ENCODE measurements at regions not wholly inside any gene's neighbourhood (a gene's known extent, or its start where the extent isn't known, plus 50 kb on each side); places are given as distances from the start of the nearest gene placed in this dataset.

DNA sequence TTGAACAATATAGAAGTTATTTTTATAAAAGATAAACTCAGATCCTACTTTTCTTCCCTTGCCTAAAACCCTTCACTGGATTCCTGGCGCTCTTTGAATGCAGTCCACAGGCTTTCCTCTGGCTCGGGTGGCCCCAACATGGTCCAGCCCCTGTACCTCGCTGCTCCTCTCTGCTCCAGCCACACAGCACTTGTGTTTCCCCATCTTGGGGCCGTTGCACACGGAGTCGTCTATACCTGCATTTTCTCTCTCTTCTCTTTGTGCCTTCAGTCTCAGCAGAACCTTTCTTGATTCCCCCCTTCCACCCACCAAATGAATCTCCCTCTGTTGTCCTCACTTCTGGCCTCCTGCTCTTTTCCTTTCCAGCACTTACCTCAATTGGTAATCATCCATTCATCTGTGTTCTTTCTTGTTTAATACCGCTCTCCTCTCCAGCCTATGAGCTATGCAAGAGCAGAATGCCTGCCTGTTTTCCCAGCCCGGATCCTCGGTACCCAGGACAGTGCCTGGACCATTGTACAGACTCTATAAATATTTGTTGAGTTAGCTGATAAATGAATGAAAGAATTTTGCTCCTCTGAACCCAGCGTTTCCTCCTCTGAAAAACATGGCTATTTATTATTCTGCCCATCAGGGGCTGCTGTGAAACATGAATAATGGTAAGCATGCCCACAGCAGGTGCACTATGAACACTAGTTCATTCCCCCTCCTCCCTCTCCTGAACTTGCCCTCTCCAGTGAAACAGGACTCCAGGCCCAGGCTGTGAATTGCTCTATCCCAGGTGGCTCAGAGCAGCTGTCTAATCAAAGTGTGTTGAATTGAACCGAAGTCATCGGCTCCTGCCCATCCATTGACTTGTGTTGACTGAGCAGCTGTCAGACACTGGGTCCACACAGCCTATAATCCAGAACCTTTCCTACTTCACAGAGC, 266.9 kb downstream of the PTPRU start:
- H3K27me3 ChIP-seq (ENCODE audit: insufficient read depth, low read length) = no peaks in the 10 kb centered on the region
- no peak overlapping the region for H3K27ac ChIP-seq (ENCODE audit: low read length)
- no peaks in the 10 kb centered on the region for H3K9me3 ChIP-seq (ENCODE audit: insufficient read depth, low read depth, low read length)
- H3K36me3 ChIP-seq (ENCODE audit: insufficient read depth, low read depth, low read length) = no peaks in the 10 kb centered on the region
- no peak overlapping the region for H3K4me3 ChIP-seq (ENCODE audit: low read length)
- H3K4me1 ChIP-seq (ENCODE audit: insufficient read depth, low read length) = peaks cover 36% of the 10 kb centered on the region
- peak overlapping the region; percentile 16; the same call in 1 of the 2 replicates for H3K9ac ChIP-seq (ENCODE audit: low read depth, low read length)

DNA sequence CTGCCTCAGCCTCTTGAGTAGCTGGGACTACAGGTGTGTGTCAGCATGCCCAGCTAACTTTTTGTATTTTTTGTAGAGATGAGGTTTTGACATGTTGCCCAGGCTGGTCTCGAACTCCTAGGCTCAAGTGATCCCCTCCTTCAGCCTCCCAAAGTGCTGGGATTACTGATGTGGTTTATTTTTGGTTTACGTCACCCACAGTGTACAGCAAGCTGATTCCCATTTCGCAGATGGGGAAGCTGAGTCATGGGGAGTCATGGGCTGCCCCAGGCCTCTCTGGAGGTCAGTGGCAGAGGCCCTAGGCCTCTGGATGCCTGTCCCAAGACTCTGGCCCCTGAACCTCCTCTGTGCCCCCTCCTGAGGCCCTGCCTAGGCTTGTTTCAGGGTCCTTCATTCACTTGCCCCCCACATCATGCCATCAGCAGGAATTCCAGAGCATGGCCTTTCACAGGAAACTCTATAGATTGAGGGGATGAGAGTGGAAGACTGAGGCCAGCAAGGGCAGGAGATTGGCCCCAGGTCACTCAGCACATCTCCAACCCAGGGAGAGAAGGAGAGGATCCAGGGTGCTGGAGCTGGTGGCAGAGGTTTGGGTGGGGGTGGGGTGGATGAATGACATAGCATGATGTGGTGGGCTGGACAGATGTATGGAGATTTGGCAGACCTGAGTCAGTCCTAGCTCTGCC, 266.0 kb downstream of the PTPRU start:
- H3K9me3 ChIP-seq (ENCODE audit: insufficient read depth, low read depth, low read length) = no peaks in the 10 kb centered on the region

DNA sequence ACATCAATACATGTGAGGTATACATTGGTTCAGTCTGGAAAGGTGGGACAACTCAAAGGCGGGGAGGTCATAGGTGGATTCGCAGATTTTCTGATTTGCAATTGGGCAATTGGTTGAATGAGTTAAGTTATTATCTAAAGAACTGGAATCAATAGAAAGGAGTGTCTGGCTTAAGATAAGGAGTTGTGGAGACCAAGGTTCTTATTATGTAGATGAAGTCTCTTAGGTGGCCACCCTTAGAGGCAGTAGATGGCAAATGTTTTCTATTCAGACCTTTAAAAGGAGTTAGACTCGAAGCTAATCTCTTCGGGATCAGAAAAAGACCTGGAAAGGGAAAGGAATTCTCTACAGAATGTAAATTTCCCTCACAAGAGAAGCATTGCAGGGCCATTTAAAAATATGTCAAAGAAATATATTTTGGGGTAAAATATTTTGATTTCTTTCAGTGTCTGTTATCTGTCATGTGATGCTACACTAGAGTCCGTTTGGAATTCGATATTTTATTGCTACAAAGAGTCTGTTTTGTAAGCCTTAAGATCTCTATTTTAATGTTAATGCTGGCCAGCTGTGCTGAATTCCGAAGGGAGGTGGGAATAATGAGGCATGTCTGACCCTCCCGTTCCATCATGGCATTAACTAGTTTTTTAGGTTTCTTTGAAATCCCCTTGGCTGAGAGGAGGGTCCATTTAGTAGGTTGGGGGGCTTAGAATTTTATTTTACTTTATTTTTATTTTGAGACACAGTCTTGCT, 265.1 kb downstream of the PTPRU start:
- peak overlapping the region; percentile 87 for H3K27ac ChIP-seq (ENCODE audit: low read length)
- peak overlapping the region; percentile 53 for H3K4me3 ChIP-seq (ENCODE audit: low read length)
- peak overlapping the region; percentile 30; the same call in 1 of the 2 replicates for H3K9ac ChIP-seq (ENCODE audit: low read depth, low read length)

More for the DNA sequence above, 266.0 kb downstream of the PTPRU start:
- Histone ChIP-seq H3K27me3 (ENCODE audit: insufficient read depth, low read length) (no peaks in the 10 kb centered on the region), H3K27ac (ENCODE audit: low read length) (no peak overlapping the region), H3K4me1 (ENCODE audit: insufficient read depth, low read length) (peaks cover 36% of the 10 kb centered on the region), H3K4me3 (ENCODE audit: low read length) (no peak overlapping the region), H3K9ac (ENCODE audit: low read depth, low read length) (no peak overlapping the region), H3K36me3 (ENCODE audit: insufficient read depth, low read depth, low read length) (no peaks in the 10 kb centered on the region)

DNA sequence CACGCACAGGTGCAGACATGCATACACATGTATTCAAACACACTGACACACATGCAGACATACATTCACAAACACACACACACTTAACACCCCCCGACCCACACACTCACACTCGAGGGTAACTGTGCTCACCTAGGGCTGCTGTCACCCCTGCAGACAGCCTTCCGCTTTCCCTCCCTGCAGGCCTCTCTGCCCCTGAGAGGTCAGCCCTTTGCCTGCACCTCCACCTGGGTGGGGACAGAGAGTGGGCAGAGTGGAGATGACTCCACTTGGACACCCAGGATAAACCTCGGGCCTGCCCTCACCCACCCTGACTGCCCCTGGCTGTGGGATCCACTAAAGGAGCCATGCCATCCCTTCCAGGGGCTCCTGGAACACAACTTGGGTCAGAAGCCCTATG, 264.3 kb downstream of the PTPRU start:
- Histone ChIP-seq H3K4me3 (ENCODE audit: low read length) (peak overlapping the region; percentile 53; the same call in 1 of the 2 replicates), H3K27ac (ENCODE audit: low read length) (peak overlapping the region; percentile 87), H3K4me1 (ENCODE audit: insufficient read depth, low read length) (peaks cover 36% of the 10 kb centered on the region), H3K36me3 (ENCODE audit: insufficient read depth, low read depth, low read length) (no peaks in the 10 kb centered on the region), H3K9ac (ENCODE audit: low read depth, low read length) (peak overlapping the region; percentile 30; the same call in 1 of the 2 replicates), H3K9me3 (ENCODE audit: insufficient read depth, low read depth, low read length) (no peaks in the 10 kb centered on the region), H3K27me3 (ENCODE audit: insufficient read depth, low read length) (no peaks in the 10 kb centered on the region)

More for the DNA sequence above, 265.1 kb downstream of the PTPRU start:
- no peaks in the 10 kb centered on the region for H3K36me3 ChIP-seq (ENCODE audit: insufficient read depth, low read depth, low read length)
- peaks cover 36% of the 10 kb centered on the region for H3K4me1 ChIP-seq (ENCODE audit: insufficient read depth, low read length)
- no peaks in the 10 kb centered on the region for H3K9me3 ChIP-seq (ENCODE audit: insufficient read depth, low read depth, low read length)
- H3K27me3 ChIP-seq (ENCODE audit: insufficient read depth, low read length) = no peaks in the 10 kb centered on the region

DNA sequence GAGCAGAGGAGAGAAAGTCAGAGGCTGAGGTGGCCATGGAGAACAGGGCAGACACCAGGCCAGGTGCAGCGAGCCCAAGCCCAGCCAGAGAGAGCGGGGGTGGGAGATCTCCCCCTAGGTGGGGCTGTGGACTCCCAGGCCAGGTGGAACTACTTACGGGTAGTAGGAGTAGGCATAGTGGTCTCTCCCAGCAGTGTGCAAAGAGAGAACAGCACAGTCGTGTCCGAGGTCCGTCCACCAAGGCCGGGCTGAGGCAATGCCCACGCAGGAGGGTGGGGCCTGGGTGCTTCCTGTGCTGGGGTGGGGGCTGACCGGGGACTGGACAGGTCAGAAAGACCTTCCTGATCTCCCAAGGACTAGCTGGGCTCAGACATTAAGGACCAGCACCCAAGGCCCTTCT, 263.7 kb downstream of the PTPRU start:
- Histone ChIP-seq H3K4me1 (ENCODE audit: insufficient read depth, low read length) (peaks cover 36% of the 10 kb centered on the region), H3K27ac (ENCODE audit: low read length) (peak overlapping the region; percentile 87), H3K9me3 (ENCODE audit: insufficient read depth, low read depth, low read length) (no peaks in the 10 kb centered on the region; the same call in 1 of the 2 replicates), H3K27me3 (ENCODE audit: insufficient read depth, low read length) (no peaks in the 10 kb centered on the region), H3K4me3 (ENCODE audit: low read length) (no peak overlapping the region), H3K9ac (ENCODE audit: low read depth, low read length) (no peak overlapping the region), H3K36me3 (ENCODE audit: insufficient read depth, low read depth, low read length) (no peaks in the 10 kb centered on the region)

DNA sequence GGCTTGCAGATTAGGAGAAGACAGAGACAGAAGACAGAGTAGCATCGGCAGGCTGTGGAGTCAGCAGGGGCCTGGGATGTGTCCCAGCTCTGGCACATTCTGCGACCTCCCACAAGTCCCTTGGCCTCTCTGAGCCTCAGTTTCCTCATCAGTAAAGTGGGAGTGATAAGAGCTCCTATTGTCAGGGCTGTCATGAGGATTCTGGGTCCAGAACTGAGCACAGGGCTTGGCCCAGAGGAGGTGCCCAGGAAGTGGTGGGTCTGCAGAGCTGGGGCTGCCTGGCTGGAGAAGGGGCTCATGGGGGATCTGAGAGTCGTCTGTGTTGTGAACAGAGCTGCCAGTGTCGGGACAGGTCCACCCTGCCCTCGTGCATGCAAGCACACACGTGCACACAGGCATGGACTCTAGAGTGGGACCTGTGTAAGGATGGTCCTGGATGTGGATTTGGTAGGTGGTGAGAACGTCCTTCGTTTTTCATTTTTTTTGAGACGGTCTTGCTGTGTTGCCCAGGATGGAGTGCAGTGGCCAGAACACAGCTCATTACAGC, 262.9 kb downstream of the PTPRU start:
- H3K9me3 ChIP-seq (ENCODE audit: insufficient read depth, low read depth, low read length) = no peaks in the 10 kb centered on the region; the same call in none of the 2 replicates
- H3K36me3 ChIP-seq (ENCODE audit: insufficient read depth, low read depth, low read length) = no peaks in the 10 kb centered on the region
- no peak overlapping the region for H3K4me3 ChIP-seq (ENCODE audit: low read length)
- no peaks in the 10 kb centered on the region for H3K27me3 ChIP-seq (ENCODE audit: insufficient read depth, low read length)
- no peak overlapping the region for H3K9ac ChIP-seq (ENCODE audit: low read depth, low read length)
- H3K27ac ChIP-seq (ENCODE audit: low read length) = no peak overlapping the region
- peaks cover 34% of the 10 kb centered on the region for H3K4me1 ChIP-seq (ENCODE audit: insufficient read depth, low read length)

DNA sequence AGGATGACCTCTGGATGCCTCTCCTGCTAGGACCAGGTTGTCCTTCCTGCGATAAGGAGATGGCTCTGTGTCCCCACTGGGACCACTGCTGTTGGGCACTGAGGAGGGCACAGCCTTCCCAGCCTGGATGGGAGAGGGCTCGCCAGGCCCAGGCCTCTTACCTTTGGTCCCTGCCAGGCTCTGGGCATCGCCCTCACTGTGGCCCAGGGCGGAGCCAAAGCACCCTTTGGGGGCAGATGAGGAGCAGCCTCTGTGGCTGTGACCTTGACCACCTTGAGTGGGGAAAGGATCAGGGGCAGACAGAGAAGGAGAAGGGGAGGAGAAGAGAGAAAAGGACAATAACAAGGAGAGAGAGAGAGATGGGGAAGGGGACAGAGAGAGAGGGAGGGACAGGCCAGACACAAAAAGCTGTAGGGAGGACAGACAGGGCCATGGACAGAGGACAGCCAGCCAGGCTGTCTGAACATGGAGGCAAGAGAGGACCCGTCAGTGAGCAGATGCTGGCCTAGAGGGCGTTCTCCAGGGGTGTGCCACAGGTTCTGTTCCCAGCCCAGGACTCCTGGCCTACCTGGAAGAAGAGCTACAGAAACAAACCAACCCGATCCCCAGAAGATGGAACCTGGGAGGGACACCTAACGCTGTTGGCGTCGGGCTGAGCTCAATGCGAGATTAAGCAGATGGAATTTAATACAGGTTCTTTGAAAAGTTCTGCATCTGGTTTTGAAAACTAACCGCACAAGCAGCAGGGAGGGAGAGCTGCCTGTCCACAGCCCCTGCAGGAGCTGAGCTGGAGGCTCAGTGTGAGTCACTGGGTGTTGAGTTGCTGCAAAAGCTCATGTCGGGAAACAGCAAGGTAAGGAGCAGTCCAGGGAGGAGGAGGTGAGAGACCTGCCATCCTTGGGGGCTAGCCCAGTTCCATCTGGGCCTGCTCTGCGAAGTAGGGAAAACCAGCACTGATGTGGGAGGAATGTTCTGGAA, 262.1 kb downstream of the PTPRU start:
- Histone ChIP-seq H3K36me3 (ENCODE audit: insufficient read depth, low read depth, low read length) (no peaks in the 10 kb centered on the region), H3K27me3 (ENCODE audit: insufficient read depth, low read length) (no peaks in the 10 kb centered on the region), H3K9me3 (ENCODE audit: insufficient read depth, low read depth, low read length) (no peaks in the 10 kb centered on the region; the same call in none of the 2 replicates), H3K9ac (ENCODE audit: low read depth, low read length) (no peak overlapping the region), H3K27ac (ENCODE audit: low read length) (no peak overlapping the region), H3K4me1 (ENCODE audit: insufficient read depth, low read length) (peaks cover 26% of the 10 kb centered on the region), H3K4me3 (ENCODE audit: low read length) (no peak overlapping the region)

DNA sequence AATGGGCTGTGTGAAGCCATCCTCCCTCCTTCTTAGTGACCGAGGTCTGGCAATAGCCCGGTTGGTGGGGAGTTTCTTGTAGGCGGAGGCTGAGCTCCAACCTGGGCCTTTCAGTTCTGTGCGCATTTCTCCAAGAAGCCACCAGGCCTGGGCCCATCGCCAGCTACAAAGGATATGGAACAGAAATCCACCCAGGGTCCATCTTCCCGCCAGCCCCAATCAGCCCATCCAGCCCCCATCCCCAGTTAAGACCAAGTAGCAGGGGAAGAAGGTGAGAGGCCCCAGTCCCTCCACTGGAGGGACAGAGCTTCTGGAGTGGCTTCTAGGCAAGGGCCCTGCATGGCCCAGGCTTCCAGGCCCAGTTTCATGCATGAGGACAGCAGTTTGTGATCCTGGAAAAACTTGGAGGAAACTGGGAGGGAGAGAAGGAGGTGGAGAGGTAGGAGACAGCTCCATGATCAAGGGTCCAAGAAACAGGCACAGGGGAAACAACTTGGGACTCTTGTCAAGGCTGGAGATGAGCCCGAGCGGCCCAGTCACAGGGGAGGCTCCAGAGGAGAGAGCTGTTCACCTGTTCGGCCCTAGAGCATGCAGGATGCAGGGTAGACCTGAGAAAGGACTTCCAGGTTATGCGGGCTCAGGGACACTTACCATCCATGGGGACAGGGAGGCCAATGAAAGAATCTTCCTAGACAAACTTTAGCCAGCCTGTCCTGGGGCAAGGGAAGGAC, 261.2 kb downstream of the PTPRU start:
- H3K27me3 ChIP-seq (ENCODE audit: insufficient read depth, low read length) = no peaks in the 10 kb centered on the region
- no peak overlapping the region for H3K4me3 ChIP-seq (ENCODE audit: low read length)
- no peaks in the 10 kb centered on the region; the same call in none of the 2 replicates for H3K9me3 ChIP-seq (ENCODE audit: insufficient read depth, low read depth, low read length)
- no peaks in the 10 kb centered on the region for H3K36me3 ChIP-seq (ENCODE audit: insufficient read depth, low read depth, low read length)
- H3K4me1 ChIP-seq (ENCODE audit: insufficient read depth, low read length) = peaks cover 18% of the 10 kb centered on the region
- no peak overlapping the region for H3K9ac ChIP-seq (ENCODE audit: low read depth, low read length)
- H3K27ac ChIP-seq (ENCODE audit: low read length) = no peak overlapping the region

DNA sequence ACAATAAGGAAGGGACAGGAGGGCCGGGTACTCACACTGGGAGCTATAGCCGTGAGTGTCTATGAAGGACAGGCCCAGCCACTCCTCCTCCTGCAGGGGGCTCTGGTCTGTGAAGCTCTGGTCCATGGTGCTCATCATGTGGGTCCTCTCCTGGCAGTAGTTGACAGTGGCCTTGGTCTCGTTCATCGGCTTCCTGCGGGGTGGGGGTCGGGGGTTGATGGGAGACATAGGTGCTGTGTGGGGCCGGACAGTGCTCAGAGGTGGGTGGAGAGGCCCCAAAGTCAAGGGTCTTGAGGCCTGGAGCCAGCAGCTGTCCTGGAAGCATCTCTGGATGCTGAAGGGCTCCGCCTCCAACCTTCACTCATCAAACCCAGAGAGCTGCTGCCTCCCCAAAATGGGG, 260.4 kb downstream of the PTPRU start:
- peaks cover 13% of the 10 kb centered on the region for H3K4me1 ChIP-seq (ENCODE audit: insufficient read depth, low read length)
- H3K36me3 ChIP-seq (ENCODE audit: insufficient read depth, low read depth, low read length) = no peaks in the 10 kb centered on the region
- no peak overlapping the region for H3K4me3 ChIP-seq (ENCODE audit: low read length)
- no peak overlapping the region for H3K9ac ChIP-seq (ENCODE audit: low read depth, low read length)
- H3K27me3 ChIP-seq (ENCODE audit: insufficient read depth, low read length) = no peaks in the 10 kb centered on the region
- H3K27ac ChIP-seq (ENCODE audit: low read length) = no peak overlapping the region
- no peaks in the 10 kb centered on the region; the same call in none of the 2 replicates for H3K9me3 ChIP-seq (ENCODE audit: insufficient read depth, low read depth, low read length)
